HG03280 (cell line): ENCODE measurements at regions not wholly inside any gene's neighbourhood (a gene's known extent, or its start where the extent isn't known, plus 50 kb on each side); places are given as distances from the start of the nearest gene placed in this dataset.

ENCODE experiments used
- ATAC-seq: cut with Tn5 transposase; IDR thresholded peaks from one replicate; pipeline ENCODE4 v1.9.1; 2021; ENCODE audit warnings: mild to moderate bottlenecking, moderate library complexity; ENCODE audit not compliant: unreplicated experiment

GRCh38 chr16:7021653-7022275 lies 310.9 kb upstream of the RBFOX1 start:
- no peak for ATAC-seq

GRCh38 chr16:7017006-7017662 lies 315.5 kb upstream of the RBFOX1 start:
- ATAC-seq: no peak

- ATAC-seq: no peak
Measured at GRCh38 chr16:7014756-7015155, 317.9 kb upstream of the RBFOX1 start.

GRCh38 chr16:7013990-7014389 lies 318.7 kb upstream of the RBFOX1 start:
- no peak for ATAC-seq

- ATAC-seq: no peak
Measured at GRCh38 chr16:7004266-7004665, 328.4 kb upstream of the RBFOX1 start.

GRCh38 chr16:6993544-6993943 lies 339.1 kb upstream of the RBFOX1 start:
- no peak for ATAC-seq

GRCh38 chr16:6988846-6989245 lies 343.8 kb upstream of the RBFOX1 start:
- no peak for ATAC-seq

- ATAC-seq: no peak
Measured at GRCh38 chr16:6977916-6978315, 354.7 kb upstream of the RBFOX1 start.

GRCh38 chr16:6977291-6977690 lies 355.4 kb upstream of the RBFOX1 start:
- ATAC-seq: no peak

- ATAC-seq: no peak
Measured at GRCh38 chr16:6976716-6977115, 355.9 kb upstream of the RBFOX1 start.

GRCh38 chr16:6970171-6970857 lies 362.3 kb upstream of the RBFOX1 start:
- ATAC-seq: no peak

GRCh38 chr16:6969594-6969993 lies 363.1 kb upstream of the RBFOX1 start:
- no peak for ATAC-seq

- no peak for ATAC-seq
Measured at GRCh38 chr16:6967796-6968320, 364.8 kb upstream of the RBFOX1 start.

GRCh38 chr16:6966925-6967324 lies 365.7 kb upstream of the RBFOX1 start:
- ATAC-seq: no peak

- no peak for ATAC-seq
Measured at GRCh38 chr16:6964679-6965078, 368.0 kb upstream of the RBFOX1 start.

- no peak for ATAC-seq
Measured at GRCh38 chr16:6961704-6962103, 370.9 kb upstream of the RBFOX1 start.

- no peak for ATAC-seq
Measured at GRCh38 chr16:6958184-6958583, 374.5 kb upstream of the RBFOX1 start.

- ATAC-seq: no peak
Measured at GRCh38 chr16:6957681-6958080, 375.0 kb upstream of the RBFOX1 start.

- no peak for ATAC-seq
Measured at GRCh38 chr16:6956511-6956910, 376.1 kb upstream of the RBFOX1 start.

GRCh38 chr16:6955303-6955702 lies 377.3 kb upstream of the RBFOX1 start:
- no peak for ATAC-seq

GRCh38 chr16:6949240-6949639 lies 383.4 kb upstream of the RBFOX1 start:
- no peak for ATAC-seq

GRCh38 chr16:6947291-6947690 lies 385.4 kb upstream of the RBFOX1 start:
- ATAC-seq: no peak
